WERI-Rb-1 (cell line): ENCODE measurements at regions not wholly inside any gene's neighbourhood (a gene's known extent, or its start where the extent isn't known, plus 50 kb on each side); places are given as distances from the start of the nearest gene placed in this dataset.

Source experiments
- DNase-seq: peaks from one replicate; pipeline ENCODE4 v3.0.0-alpha.2; 2020
- H3K27ac ChIP-seq: fragments of 250-450 bp; sonication (Bioruptor Pico); 2 replicates; pipeline ENCODE4 v1.5.1; 2020; ENCODE audit warnings: mild to moderate bottlenecking, moderate library complexity
- H3K27me3 ChIP-seq: fragments of 250-450 bp; sonication (Bioruptor Pico); 2 replicates; pipeline ENCODE4 v1.5.1; 2021; ENCODE audit warnings: mild to moderate bottlenecking, low read depth, moderate library complexity; ENCODE audit not compliant: insufficient read depth, severe bottlenecking
- H3K36me3 ChIP-seq: fragments of 250-450 bp; sonication (Bioruptor Pico); 2 replicates; pipeline ENCODE4 v1.5.1; 2020; ENCODE audit warnings: mild to moderate bottlenecking, moderate library complexity
- H3K4me3 ChIP-seq: 2 replicates; pipeline ENCODE4 v1.5.1; 2011; ENCODE audit warnings: low read depth, mild to moderate bottlenecking, control low read depth, low read length
- H3K9me3 ChIP-seq: fragments of 250-450 bp; sonication (Bioruptor Pico); 2 replicates; pipeline ENCODE4 v1.5.1; 2021; ENCODE audit warnings: mild to moderate bottlenecking, moderate library complexity; ENCODE audit not compliant: severe bottlenecking
- CTCF ChIP-seq: IDR thresholded peaks from 2 replicates; pipeline ENCODE4 v1.5.1; 2011; ENCODE audit warnings: low read depth, mild to moderate bottlenecking, control low read depth, inconsistent platforms, low read length

DNA sequence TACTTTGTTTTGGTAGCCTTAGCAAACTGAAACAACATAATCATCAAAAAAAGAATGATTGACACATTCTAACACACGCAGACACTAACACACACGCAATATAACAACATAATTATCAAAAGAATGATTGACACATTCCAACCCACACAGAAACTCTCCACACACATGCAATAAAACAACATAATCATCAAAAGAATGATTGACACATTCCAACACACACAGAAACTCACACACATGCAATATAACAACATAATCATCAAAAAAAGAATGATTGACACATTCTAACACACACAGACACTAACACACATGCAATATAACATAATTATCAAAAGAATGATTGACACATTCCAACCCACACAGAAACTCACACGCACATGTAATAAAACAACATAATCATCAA, 172.4 kb downstream of the THBS2 start:
- Histone ChIP-seq H3K27me3 (no peaks in the 10 kb centered on the region), H3K27ac (no peak overlapping the region), H3K36me3 (no peaks in the 10 kb centered on the region), H3K9me3 (no peaks in the 10 kb centered on the region), H3K4me3 (no peak overlapping the region)
- DNase-seq: no peak
- TF ChIP-seq CTCF: no peak

DNA sequence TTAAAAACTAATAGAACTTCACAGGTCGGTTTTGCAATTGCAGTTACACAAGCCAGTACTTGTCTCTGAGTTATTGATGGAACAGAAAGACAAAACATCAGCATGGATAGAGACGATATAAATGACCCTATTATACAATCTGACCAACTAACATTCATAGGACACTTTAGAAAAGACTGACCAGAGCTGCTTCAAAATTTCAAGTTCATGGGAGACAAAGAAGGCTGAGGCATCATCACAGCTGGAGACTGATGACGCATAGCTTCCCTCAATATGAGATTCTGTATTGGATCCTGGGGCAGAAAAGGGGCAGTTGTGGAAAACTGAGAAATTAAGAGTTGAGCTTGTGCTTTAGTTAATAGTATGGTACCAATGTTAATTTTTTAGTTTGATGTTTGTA, 174.0 kb downstream of the THBS2 start:
- DNase-seq: no peak
- H3K27me3 ChIP-seq: no peaks in the 10 kb centered on the region
- no peak for TF ChIP-seq CTCF
- no peaks in the 10 kb centered on the region for H3K9me3 ChIP-seq
- H3K4me3 ChIP-seq: no peak overlapping the region
- H3K36me3 ChIP-seq: no peaks in the 10 kb centered on the region
- H3K27ac ChIP-seq: no peak overlapping the region

DNA sequence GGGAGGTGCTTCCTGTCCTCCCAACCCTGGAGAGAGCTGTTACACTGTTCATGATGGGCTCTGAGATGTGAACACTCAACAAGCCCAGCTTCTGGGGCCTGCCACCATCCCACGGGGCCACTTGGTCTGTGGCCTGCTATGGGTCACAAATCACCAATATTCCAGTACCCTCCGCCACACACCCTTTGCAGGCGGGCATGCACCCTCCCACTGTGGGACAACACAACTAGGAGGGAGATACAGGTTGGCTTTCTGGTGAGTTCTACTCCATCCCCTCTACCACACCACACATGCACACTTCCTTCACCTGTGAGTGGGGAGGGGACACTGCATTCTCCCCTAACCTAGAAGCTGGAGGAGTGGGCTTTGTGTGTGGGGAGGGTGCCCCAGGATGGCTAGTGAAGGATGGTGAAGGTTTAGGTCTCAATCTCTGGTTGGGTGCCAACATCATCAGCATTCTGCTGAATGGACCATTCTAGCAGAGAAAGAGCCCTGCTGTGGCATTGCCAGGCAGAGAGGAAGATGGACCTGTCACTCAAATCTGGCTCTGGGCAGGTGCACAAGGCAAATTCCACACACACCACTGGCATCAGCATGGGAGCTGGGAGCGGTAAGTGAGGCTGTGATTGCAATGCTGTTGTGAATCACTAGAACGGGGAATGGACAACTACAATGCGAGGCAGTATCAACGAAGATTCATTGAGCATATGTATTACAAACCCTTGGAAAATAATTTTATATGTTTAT, 175.1 kb downstream of the THBS2 start:
- H3K27ac ChIP-seq: no peak overlapping the region
- H3K9me3 ChIP-seq: no peaks in the 10 kb centered on the region
- DNase-seq: no peak
- no peaks in the 10 kb centered on the region for H3K36me3 ChIP-seq
- no peak for TF ChIP-seq CTCF
- no peak overlapping the region for H3K4me3 ChIP-seq
- no peaks in the 10 kb centered on the region for H3K27me3 ChIP-seq

DNA sequence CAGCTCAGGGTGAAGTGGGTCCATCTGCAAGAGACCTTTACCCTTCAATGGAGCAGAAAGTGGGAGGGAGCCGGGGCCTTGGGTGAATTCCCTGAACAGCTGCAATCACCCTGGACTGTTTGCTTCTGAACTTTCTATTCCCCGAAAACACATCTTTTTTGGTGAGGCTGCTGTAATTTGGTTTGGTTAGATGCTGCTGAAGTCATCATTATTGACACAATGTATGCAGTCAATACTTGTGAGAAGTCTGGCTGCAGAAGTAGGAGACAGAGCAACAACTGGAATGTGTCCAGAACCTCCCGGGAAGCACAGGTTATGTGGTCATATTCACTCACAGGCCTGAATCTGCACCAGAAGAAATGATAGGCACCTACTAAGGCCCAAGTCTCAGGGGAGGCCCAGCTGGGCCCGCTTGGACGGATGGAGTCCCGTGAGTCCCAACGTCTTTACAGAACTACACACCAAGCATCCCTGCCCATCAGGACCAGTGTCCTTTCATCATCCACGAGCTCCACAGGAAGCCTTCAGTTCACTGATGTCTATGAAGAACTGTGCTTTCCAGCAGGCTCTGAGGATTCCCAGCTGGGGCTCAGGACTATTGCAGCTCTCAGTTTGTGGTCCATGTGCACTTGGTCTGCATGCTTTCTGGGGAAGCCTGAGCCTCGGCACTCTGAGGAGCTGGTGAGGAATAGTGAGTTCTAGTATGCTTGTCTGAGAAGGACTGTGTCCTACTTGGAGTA, 177.6 kb downstream of the THBS2 start:
- H3K36me3 ChIP-seq: no peaks in the 10 kb centered on the region
- no peaks in the 10 kb centered on the region for H3K9me3 ChIP-seq
- no peak for TF ChIP-seq CTCF
- H3K27me3 ChIP-seq: no peaks in the 10 kb centered on the region
- DNase-seq: no peak
- no peak overlapping the region for H3K27ac ChIP-seq
- H3K4me3 ChIP-seq: no peak overlapping the region

DNA sequence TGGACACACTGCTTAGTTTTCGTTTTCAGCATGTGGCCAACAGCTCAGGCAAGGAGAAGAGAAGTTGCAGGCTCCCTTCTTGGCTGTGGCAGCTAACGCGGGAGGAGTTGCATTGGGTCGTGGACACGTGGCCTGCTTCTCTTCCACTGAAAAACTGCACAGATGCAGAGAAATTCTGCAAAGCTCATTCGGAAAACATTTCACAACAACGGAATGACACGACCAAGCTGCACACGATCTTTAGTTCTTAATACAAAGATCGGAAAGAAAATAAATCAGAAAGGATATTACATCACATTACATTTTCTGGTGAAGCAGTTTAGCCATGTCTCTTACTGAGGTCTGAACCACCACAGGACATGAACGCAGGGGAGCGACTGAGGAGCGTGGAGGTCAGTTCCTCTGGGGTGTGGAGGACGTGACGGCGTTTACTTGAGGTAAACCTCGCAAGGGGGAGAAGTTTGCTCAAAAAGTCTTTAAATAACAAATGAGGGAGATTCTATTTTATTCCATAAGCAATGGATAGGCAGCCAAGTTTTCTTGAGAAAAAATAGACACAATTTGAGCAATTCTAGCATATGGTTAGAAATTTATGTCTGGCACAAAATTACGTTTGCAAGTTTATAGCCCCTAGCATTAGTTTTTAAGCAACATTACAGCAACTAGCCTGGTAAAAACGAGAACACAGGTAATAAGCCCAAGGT, 178.3 kb downstream of the THBS2 start:
- DNase-seq: no peak
- no peaks in the 10 kb centered on the region for H3K27me3 ChIP-seq
- H3K4me3 ChIP-seq: no peak overlapping the region
- no peaks in the 10 kb centered on the region for H3K36me3 ChIP-seq
- no peaks in the 10 kb centered on the region for H3K9me3 ChIP-seq
- H3K27ac ChIP-seq: no peak overlapping the region
- no peak for TF ChIP-seq CTCF
